SK-N-SH (cell line): ENCODE measurements at regions not wholly inside any gene's neighbourhood (a gene's known extent, or its start where the extent isn't known, plus 50 kb on each side); places are given as distances from the start of the nearest gene placed in this dataset.

ENCODE experiments used
- CTCF ChIA-PET: fragments of 300-600, 350-600 bp; formaldehyde crosslinking; extraction: SDS; loops from one replicate; lab custom pipeline; 2021; lab: Yijun Ruan, JAX
- POLR2A ChIA-PET: fragments of 350-600 bp; sonication (Branson Sonifier 250); formaldehyde crosslinking; extraction: SDS; loops from one replicate; lab custom pipeline; 2020; ENCODE audit warnings: antibody characterized with exemption, inconsistent platforms; lab: Yijun Ruan, JAX
- DNase-seq: peaks from one replicate; pipeline ENCODE4 v3.0.0; 2012
- H2AFZ ChIP-seq: fragments of 200-600 bp; sonication (generic); 2 replicates; pipeline ENCODE4 v1.8.1; 2016; ENCODE audit warnings: antibody characterized with exemption, mild to moderate bottlenecking, low read depth
- H3F3A ChIP-seq: fragments of 200-600 bp; sonication (generic); replicated peaks from 2 replicates; pipeline ENCODE3; 2016; ENCODE audit warnings: antibody characterized with exemption, mild to moderate bottlenecking; ENCODE audit not compliant: insufficient read depth
- H3K27ac ChIP-seq, 2 experiments: fragments of 200-500 bp in 1 of 2; fragments of 200-600 bp in 1 of 2; sonication (Bioruptor generic) in 1 of 2; sonication (generic), shearing (Covaris generic) in 1 of 2; 2 replicates each; pipeline versions ENCODE4 v1.5.1 to v1.6.1; 2014 to 2016; ENCODE audit warnings: low read depth in 2 of 2, inconsistent platforms in 1 of 2, low read length in 1 of 2, mild to moderate bottlenecking in 1 of 2, mixed read lengths in 1 of 2
- H3K27me3 ChIP-seq: fragments of 200-600 bp; sonication (generic), shearing (Covaris generic); 2 replicates; pipeline ENCODE4 v1.6.1; 2016; ENCODE audit warnings: mixed run types; ENCODE audit not compliant: insufficient read depth
- H3K36me3 ChIP-seq, 2 experiments: fragments of 200-500 bp in 1 of 2; fragments of 200-600 bp in 1 of 2; sonication (Bioruptor generic) in 1 of 2; sonication (generic) in 1 of 2; replicated peaks in 1 of 2; 2 replicates each; pipeline versions ENCODE3 to v1.5.1; 2014 to 2016; ENCODE audit warnings: low read length in 1 of 2, mild to moderate bottlenecking in 1 of 2; ENCODE audit not compliant: insufficient read depth in 2 of 2, control insufficient read depth in 1 of 2
- H3K4me1 ChIP-seq, 2 experiments: fragments of 200-500 bp in 1 of 2; fragments of 200-600 bp in 1 of 2; sonication (Bioruptor generic) in 1 of 2; sonication (generic), shearing (Covaris generic) in 1 of 2; 2 replicates each; pipeline versions ENCODE4 v1.5.1 to v1.6.1; 2014 to 2016; ENCODE audit warnings: low read depth in 1 of 2, low read length in 1 of 2, mixed run types in 1 of 2; ENCODE audit not compliant: insufficient read depth in 2 of 2, control insufficient read depth in 1 of 2
- H3K4me2 ChIP-seq: fragments of 200-600 bp; sonication (generic), shearing (Covaris generic); 2 replicates; pipeline ENCODE4 v1.6.1; 2017; ENCODE audit warnings: mixed run types
- H3K4me3 ChIP-seq, 2 experiments: fragments of 200-500 bp in 1 of 2; fragments of 200-600 bp in 1 of 2; sonication (Bioruptor generic) in 1 of 2; sonication (generic), shearing (Covaris generic) in 1 of 2; 2 replicates each; pipeline versions ENCODE4 v1.5.1 to v1.8.1; 2014 to 2016; ENCODE audit warnings: low read depth in 2 of 2, inconsistent platforms in 1 of 2, low read length in 1 of 2, mild to moderate bottlenecking in 1 of 2, mixed read lengths in 1 of 2, moderate library complexity in 1 of 2
- H3K79me2 ChIP-seq: fragments of 200-600 bp; sonication (generic); 2 replicates; pipeline ENCODE4 v1.8.1; 2017; ENCODE audit warnings: mild to moderate bottlenecking; ENCODE audit not compliant: insufficient read depth
- H3K9ac ChIP-seq: fragments of 200-600 bp; sonication (generic); 2 replicates; pipeline ENCODE4 v1.6.1; 2017; ENCODE audit warnings: mixed run types
- H3K9me2 ChIP-seq: fragments of 200-600 bp; sonication (generic); 2 replicates; pipeline ENCODE4 v1.6.1; 2017; ENCODE audit warnings: mixed run types
- H3K9me3 ChIP-seq: fragments of 200-600 bp; sonication (generic); 2 replicates; pipeline ENCODE4 v1.6.1; 2017; ENCODE audit warnings: mixed run types, mild to moderate bottlenecking, moderate library complexity
- H4K20me1 ChIP-seq: fragments of 200-600 bp; sonication (generic); 2 replicates; pipeline ENCODE4 v1.6.1; 2017; ENCODE audit warnings: mild to moderate bottlenecking, mixed run types; ENCODE audit not compliant: insufficient read depth
- FOSL2 ChIP-seq: IDR thresholded peaks from 2 replicates; pipeline ENCODE4 v1.4.0; 2012; ENCODE audit warnings: low read depth, mild to moderate bottlenecking, moderate library complexity, borderline replicate concordance
- MXI1 ChIP-seq: IDR thresholded peaks from 2 replicates; pipeline ENCODE4 v1.6.1; 2012; ENCODE audit warnings: mild to moderate bottlenecking, low read depth, low read length, improper control_type of control experiment
- PBX3 ChIP-seq: IDR thresholded peaks from 2 replicates; pipeline ENCODE4; 2012
- REST ChIP-seq: IDR thresholded peaks from 2 replicates; pipeline ENCODE4 v1.6.1; 2012; ENCODE audit warnings: mild to moderate bottlenecking, low read depth, low read length, moderate library complexity
- USF1 ChIP-seq: IDR thresholded peaks from 2 replicates; pipeline ENCODE4 v1.4.0; 2012; ENCODE audit warnings: low read depth, borderline replicate concordance
- USF2 ChIP-seq: fragments of 150-350 bp; IDR thresholded peaks from 2 replicates; pipeline ENCODE4 v1.6.1; 2017; ENCODE audit warnings: antibody characterized with exemption, low read length, low read depth, borderline replicate concordance
- YY1 ChIP-seq: IDR thresholded peaks from 2 replicates; pipeline ENCODE4 v1.4.0; 2012; ENCODE audit warnings: low read depth, mild to moderate bottlenecking
- WGBS: methylation state at CpG from one replicate; pipeline ENCODE4 v1.1.6; 2017; ENCODE audit warnings: low lambda C conversion rate; 5-methylcytosine and 5-hydroxymethylcytosine counted together

GRCh38 chr3:157938154-157938779 is 168.0 kb downstream of the SHOX2 start (continued):
- TF ChIP-seq PBX3 (peak; percentile 94), MXI1 (no peak), USF1 (no peak)

GRCh38 chr3:157931517-157931916 is 174.7 kb downstream of the SHOX2 start:
- H3K27me3 ChIP-seq = no peaks in the 10 kb centered on the region

More at GRCh38 chr3:157931517-157931916, 174.7 kb downstream of the SHOX2 start:
- H3K4me1 ChIP-seq = peaks cover 0 to 2% of the 10 kb centered on the region in 2 experiments; a peak in 1 of 4 replicates
- H3K4me3 ChIP-seq = no peak overlapping the region
- CTCF ChIA-PET = no interaction called here
- H3K9me3 ChIP-seq = no peaks in the 10 kb centered on the region
- POLR2A ChIA-PET = no interaction called here
- TF ChIP-seq YY1 (no peak), USF2 (no peak), FOSL2 (no peak), REST (no peak), MXI1 (no peak)
- H3K4me2 ChIP-seq = no peak overlapping the region
- no peaks in the 10 kb centered on the region for H4K20me1 ChIP-seq
- DNase-seq = no peak
- H3K9me2 ChIP-seq = no peaks in the 10 kb centered on the region
- no peak overlapping the region for H2AFZ ChIP-seq
- H3K79me2 ChIP-seq = no peaks in the 10 kb centered on the region
- WGBS = 78% methylated on average over 6 of the region's 6 CpGs
- no peaks in the 10 kb centered on the region for H3K36me3 ChIP-seq
- no peak overlapping the region for H3K9ac ChIP-seq
- H3F3A ChIP-seq = no peaks in the 10 kb centered on the region
- no peak overlapping the region for H3K27ac ChIP-seq
